GM10266 (cell line): ENCODE measurements at regions not wholly inside any gene's neighbourhood (a gene's known extent, or its start where the extent isn't known, plus 50 kb on each side); places are given as distances from the start of the nearest gene placed in this dataset.

Experiments
- DNase-seq: peaks from one replicate; pipeline ENCODE4 v3.0.0; 2012; ENCODE audit errors: extremely low spot score
- TF ChIP-seq, protein P1 (sequence below): IDR thresholded peaks from 2 replicates; pipeline ENCODE4 v1.5.1; 2012; ENCODE audit warnings: mild to moderate bottlenecking, low read depth; ENCODE audit not compliant: control insufficient read depth, insufficient read depth; ENCODE audit errors: missing control alignments

DNA sequence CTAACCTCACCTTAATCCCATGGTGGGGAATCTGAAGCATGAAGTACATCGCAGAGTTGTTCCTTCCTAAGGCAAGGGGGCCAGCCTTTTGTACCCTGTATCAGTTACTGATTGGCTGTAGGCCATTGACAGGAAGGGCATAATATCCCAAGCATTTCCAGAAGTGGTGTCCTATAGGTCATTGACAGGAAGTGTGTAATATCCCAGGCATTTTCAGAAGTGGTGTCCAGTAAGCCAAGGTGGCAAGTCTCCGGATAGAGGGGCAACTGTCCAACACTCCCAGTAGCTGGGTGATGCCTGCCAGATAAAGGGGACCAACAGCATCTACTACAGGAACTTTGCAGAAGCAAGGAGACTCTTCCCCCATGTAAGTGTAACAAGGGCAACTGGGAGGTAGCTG is 52.1 kb upstream of the MYRIP start:
- no peak for DNase-seq
- TF ChIP-seq, protein P1, sequence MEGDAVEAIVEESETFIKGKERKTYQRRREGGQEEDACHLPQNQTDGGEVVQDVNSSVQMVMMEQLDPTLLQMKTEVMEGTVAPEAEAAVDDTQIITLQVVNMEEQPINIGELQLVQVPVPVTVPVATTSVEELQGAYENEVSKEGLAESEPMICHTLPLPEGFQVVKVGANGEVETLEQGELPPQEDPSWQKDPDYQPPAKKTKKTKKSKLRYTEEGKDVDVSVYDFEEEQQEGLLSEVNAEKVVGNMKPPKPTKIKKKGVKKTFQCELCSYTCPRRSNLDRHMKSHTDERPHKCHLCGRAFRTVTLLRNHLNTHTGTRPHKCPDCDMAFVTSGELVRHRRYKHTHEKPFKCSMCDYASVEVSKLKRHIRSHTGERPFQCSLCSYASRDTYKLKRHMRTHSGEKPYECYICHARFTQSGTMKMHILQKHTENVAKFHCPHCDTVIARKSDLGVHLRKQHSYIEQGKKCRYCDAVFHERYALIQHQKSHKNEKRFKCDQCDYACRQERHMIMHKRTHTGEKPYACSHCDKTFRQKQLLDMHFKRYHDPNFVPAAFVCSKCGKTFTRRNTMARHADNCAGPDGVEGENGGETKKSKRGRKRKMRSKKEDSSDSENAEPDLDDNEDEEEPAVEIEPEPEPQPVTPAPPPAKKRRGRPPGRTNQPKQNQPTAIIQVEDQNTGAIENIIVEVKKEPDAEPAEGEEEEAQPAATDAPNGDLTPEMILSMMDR = no peak
